NT2/D1 (cell line): ENCODE measurements at regions not wholly inside any gene's neighbourhood (a gene's known extent, or its start where the extent isn't known, plus 50 kb on each side); places are given as distances from the start of the nearest gene placed in this dataset.

ENCODE experiments used
- YY1 ChIP-seq: IDR thresholded peaks from 2 replicates; pipeline ENCODE4 v1.6.1; 2011; ENCODE audit not compliant: insufficient read length, insufficient read depth
- ZNF274 ChIP-seq: IDR thresholded peaks from 2 replicates; pipeline ENCODE4 v1.6.1; 2011; ENCODE audit warnings: mild to moderate bottlenecking, low read depth, low read length

GRCh38 chr6:43973357-43973756 lies 153.9 kb downstream of the MRPL14 start:
- TF ChIP-seq YY1 (no peak), ZNF274 (no peak)
